Jurkat, Clone E6-1 (cell line): ENCODE measurements at regions not wholly inside any gene's neighbourhood (a gene's known extent, or its start where the extent isn't known, plus 50 kb on each side); places are given as distances from the start of the nearest gene placed in this dataset.

Experiments used
- DNase-seq: peaks from one replicate; pipeline ENCODE4 v3.0.0-alpha.2; 2011; ENCODE audit warnings: low read depth, low spot score
- H3K4me3 ChIP-seq: 2 replicates; pipeline ENCODE4 v1.5.1; 2011; ENCODE audit warnings: mild to moderate bottlenecking, low read length, control low read depth, moderate library complexity

GRCh38 chr2:107168141-107168540, 282.2 kb upstream of the ST6GAL2 start:
- no peak overlapping the region for H3K4me3 ChIP-seq
- no peak for DNase-seq

- no peak for DNase-seq
- H3K4me3 ChIP-seq = no peak overlapping the region
Measured at GRCh38 chr2:107174171-107174570, 288.2 kb upstream of the ST6GAL2 start.

- no peak for DNase-seq
- no peak overlapping the region for H3K4me3 ChIP-seq
Measured at GRCh38 chr2:107182981-107183380, 297.0 kb upstream of the ST6GAL2 start.

GRCh38 chr2:107187870-107188269, 301.9 kb upstream of the ST6GAL2 start:
- H3K4me3 ChIP-seq = no peak overlapping the region
- DNase-seq = no peak

DNA sequence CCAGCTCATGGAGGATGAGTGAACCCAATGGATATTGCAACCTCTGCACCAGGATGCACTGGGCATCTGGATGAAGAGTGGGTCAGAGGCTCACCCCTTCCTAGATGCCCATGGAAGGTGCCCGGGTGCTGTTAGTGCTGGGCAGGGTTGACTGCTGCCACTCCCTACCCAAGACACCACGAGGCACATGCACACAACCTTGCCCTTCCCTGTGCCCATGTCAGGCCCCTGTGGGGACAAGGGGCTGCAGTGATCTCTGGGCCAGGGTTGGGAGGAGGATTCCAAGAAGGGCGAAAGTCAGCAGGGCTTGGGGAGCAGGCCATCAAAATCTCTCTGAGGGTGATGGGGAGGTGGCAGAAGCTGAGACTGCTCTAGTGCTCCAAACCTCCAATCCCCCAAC, 309.7 kb upstream of the ST6GAL2 start:
- no peak overlapping the region for H3K4me3 ChIP-seq
- DNase-seq = no peak

GRCh38 chr2:107197594-107198294, 311.8 kb upstream of the ST6GAL2 start:
- H3K4me3 ChIP-seq = no peak overlapping the region
- DNase-seq = no peak

- DNase-seq = no peak
- no peak overlapping the region for H3K4me3 ChIP-seq
Measured at GRCh38 chr2:107202962-107203591, 317.1 kb upstream of the ST6GAL2 start.

DNA sequence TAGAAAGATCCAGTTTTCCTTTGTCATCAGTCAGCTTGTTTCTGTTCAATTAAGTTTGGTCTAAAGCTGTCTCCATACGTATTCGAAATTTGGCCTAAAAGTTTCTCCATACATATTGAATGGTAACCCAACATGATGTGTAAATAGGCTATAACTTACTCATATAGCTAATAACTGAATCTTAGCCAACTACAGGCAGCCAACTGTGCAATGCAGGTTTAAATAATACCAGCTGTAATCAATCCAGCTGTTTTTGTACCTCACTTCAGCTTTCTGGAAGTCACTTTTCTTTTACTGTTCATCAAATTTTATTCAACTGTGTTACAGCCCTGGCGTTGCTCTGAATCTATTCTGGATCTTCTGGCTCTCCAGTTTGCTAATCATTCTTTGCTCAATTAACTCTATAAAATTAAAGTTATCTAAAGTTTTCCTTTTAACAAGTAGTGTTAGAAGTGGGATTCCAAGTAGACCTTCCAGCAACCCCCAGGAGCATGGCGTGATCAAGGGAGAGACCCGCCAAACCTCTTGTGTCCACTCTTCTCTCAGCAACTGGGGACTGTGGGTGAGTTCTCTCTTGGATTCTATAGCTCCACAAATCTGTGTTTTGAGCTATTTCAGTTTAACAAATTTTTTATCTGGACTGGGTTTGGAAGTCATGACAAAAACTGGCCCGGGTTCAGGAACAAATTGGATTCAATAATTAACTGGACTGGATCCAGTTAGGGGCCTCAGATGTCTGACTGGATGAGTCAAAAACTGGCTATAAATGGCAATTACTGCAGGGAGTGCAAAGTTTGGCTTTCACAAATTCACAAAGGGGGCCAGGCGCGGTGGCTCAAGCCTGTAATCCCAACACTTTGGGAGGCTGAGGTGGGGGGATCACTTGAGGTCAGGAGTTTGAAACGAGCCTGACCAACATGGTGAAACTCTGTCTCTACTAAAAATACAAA, 329.7 kb upstream of the ST6GAL2 start:
- no peak for DNase-seq
- no peak overlapping the region for H3K4me3 ChIP-seq

GRCh38 chr2:107218208-107218607, 332.2 kb upstream of the ST6GAL2 start:
- DNase-seq = no peak
- H3K4me3 ChIP-seq = no peak overlapping the region

GRCh38 chr2:107222466-107222865, 336.5 kb upstream of the ST6GAL2 start:
- no peak for DNase-seq
- no peak overlapping the region for H3K4me3 ChIP-seq

DNA sequence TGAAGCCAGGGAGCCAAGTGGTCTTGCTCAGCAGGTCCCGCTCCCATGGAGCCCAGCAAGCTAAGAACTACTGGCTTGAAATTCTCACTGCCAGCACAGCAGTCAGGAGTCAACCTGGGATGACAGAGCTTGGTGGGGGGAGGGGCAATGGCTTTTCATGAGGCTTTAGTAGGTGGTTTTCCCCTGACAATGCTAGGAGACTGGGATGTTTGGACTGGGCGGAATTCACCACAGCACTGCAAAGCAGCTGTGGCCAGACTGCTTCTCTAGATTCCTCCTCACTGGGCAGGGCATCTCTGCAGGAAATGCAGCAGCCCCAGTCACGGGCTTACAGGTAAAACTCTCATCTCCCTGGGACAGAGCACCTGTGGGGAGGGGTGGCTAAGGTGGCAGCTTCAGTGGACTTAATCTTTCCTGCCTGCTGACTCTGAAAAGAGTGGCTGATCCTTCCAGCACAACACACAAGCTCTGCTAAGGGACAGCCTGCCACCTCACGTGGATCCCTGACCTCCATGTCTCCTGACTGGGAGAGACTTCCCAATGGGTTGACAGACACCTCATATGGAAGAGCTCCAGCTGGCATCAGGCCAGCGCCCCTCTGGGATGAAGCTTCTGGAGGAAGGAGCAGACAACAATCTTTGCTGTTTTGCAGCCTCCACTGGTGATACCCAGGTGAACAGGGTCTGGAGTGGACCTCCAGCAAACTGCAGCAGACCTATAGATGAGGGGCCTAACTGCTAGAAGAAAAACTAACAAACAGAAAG, 349.7 kb upstream of the ST6GAL2 start:
- DNase-seq = no peak

DNA sequence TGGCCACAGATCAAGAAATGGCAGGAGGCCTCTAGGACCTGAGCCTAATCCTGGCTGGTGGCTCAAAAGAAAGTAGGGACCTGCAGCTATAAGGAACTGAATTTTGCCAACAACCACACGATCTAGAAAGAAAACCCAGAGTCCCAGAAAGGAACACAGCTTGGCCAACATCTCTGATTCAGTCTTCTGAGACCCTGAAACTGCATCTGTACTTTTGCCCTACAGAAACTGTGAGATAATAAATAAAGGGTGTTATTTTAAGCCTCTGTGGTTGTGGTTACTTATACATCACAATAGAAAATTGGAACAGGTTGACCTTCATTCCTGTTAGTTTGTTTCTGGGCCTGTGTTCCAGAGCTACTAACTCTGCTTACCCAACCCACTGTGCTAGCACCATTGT, 356.8 kb upstream of the ST6GAL2 start:
- H3K4me3 ChIP-seq = no peak overlapping the region
- no peak for DNase-seq

More for the DNA sequence above, 349.7 kb upstream of the ST6GAL2 start:
- no peak overlapping the region for H3K4me3 ChIP-seq

GRCh38 chr2:107248932-107249331, 363.0 kb upstream of the ST6GAL2 start:
- H3K4me3 ChIP-seq = no peak overlapping the region
- no peak for DNase-seq

GRCh38 chr2:107255744-107256143, 369.8 kb upstream of the ST6GAL2 start:
- DNase-seq = no peak
- no peak overlapping the region for H3K4me3 ChIP-seq

DNA sequence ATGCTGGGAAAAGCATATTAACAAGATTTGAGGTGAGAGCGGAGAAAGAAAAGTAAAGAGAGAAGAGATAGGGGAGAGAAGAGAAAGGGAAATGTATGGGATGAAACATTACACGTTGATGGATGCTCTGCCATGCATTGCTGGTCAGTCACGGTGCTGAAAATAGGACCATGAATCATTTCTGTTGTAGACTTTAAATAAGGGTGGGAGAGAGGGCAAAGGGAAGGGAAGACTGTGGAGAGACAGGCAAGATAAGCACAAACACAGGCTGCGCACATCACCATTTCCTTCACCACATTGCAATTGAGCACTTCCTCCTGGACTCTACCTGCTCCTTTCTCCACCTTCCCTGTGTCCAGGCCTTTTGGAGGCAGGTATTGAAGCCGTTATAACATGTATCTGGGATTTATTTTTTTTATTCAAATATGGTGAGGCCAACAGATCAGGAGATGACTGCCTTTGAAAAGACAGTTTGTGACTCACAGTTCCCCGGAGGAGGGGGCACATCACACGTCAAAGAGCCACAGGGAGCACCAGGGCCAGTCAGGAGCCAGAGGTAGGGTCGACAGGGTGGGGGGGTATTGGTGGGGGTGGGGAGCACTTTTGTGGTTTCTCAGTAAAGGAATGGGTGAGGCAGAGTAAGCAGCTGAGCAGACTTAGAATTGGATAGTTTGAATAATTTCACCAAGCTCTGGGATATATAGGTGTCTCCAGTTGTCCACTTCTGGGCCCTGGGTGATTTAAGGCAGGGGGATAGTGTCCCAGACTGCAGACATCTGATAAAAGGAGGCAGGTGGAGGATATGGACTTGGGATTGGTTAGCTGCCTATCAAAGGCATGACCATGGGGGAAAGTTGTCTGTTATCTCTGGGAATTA, 372.8 kb upstream of the ST6GAL2 start:
- no peak overlapping the region for H3K4me3 ChIP-seq
- no peak for DNase-seq

DNA sequence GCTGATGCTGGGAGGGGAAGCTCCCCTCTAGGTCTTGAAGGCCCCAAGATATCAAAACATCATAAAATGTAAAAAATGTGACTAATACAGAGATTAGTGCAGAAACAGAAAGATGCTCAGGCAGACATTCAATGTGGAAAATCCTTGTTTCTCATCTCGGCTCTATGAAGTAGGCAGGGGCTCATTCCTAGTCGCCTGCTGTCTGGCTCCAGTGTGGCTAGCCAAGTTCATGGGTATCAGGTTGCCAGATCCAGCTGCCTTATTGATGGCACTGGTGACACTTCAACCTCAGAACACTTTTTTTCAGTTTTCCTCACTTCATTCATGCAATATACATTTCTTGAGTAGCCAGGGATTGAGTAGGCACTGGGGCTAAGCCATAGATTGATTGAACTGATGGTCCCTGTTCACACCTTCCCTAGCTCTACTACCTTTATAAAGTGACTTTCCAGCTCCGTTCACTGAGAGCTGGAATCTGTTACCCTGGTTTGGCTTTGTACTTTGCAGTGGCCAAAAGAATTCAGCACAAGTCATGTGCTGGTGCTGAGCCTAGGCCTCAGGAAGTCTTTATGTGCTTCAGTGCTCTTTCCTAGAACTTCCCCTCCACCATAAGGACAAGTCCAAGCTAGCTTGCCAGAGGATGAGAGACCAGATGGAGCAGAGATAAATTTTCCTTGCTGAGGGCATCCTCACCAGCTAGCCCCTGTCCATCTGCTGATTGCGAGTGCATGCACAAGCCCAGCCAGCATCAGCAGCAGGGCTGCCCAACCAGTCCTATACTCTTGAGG, 373.6 kb upstream of the ST6GAL2 start:
- no peak for DNase-seq
- no peak overlapping the region for H3K4me3 ChIP-seq

DNA sequence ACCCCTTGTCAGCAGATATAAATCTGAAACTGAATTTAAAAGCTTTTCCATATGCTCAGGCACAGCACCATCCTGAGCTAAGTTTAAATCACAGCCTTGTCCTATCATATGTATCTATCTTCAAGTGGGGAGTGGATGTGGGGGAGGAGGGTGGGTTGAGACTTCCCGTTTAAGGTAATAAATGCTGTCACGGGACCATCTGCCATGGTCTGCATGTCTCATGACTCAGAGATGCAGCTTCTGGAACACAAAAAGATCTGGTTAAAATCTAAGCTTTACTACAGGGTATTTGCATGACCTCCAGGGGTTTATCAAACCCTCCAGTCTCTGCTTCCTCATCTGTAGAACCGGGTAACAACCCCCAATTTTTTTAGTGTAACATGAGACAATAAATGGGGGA, 377.7 kb upstream of the ST6GAL2 start:
- no peak for DNase-seq
- no peak overlapping the region for H3K4me3 ChIP-seq

DNA sequence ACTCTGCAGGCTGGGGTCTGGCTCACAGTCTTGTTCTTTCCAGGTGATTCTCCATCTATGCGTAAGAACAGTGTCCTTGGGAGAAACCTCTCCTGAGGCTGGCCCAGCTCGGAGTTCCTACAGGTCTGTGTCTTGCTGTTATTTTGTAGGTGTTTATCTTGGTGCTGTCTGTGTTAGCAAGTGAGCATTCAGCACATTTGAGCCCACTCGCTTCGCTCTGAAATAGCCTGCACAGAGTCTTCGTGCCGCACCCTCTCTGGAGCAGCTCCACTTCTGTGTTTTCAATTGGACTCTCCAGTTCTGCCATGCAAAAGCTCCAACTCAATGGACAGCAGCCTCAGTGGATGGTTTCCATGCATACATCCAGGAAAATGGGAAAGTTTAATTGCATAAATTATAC, 378.2 kb upstream of the ST6GAL2 start:
- no peak overlapping the region for H3K4me3 ChIP-seq

More for the DNA sequence above, 378.2 kb upstream of the ST6GAL2 start:
- DNase-seq = no peak
